ENCODE measurements at regions not wholly inside any gene's neighbourhood (a gene's known extent, or its start where the extent isn't known, plus 50 kb on each side); places are given as distances from the start of the nearest gene placed in this dataset.

DNA sequence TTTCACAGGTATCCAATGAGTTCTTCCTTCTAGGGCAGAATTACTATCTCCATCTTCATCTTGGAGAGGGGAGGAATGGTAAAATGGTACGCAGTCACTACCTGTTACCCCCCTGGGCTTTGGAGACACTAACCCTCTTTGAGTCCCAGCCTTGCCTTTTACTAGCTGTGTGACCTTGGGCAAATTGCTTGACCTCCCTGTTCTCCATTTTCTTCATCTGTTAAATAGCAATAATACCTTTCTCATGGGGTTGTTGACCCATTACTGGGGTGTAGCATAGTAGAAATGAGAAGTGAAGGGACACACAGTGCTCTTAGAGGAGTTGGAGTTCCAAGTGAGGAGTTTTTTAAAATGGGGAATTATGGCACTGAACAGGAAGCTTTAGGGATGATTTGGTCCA, 324.7 kb downstream of the FOXL1 start:
- no peak overlapping the region for H3K27ac Mint-ChIP-seq
- H3K4me3 Mint-ChIP-seq = no peak overlapping the region
- H3K27ac ChIP-seq (ENCODE audit: low read depth, low read length) = no peak overlapping the region
- no peaks in the 10 kb centered on the region for H3K36me3 ChIP-seq (ENCODE audit: control insufficient read depth, insufficient read depth, low read length)
- no peak for DNase-seq
- no peaks in the 10 kb centered on the region for H3K4me1 ChIP-seq (ENCODE audit: control insufficient read depth, insufficient read depth, low read length)
- TF ChIP-seq, protein P1, sequence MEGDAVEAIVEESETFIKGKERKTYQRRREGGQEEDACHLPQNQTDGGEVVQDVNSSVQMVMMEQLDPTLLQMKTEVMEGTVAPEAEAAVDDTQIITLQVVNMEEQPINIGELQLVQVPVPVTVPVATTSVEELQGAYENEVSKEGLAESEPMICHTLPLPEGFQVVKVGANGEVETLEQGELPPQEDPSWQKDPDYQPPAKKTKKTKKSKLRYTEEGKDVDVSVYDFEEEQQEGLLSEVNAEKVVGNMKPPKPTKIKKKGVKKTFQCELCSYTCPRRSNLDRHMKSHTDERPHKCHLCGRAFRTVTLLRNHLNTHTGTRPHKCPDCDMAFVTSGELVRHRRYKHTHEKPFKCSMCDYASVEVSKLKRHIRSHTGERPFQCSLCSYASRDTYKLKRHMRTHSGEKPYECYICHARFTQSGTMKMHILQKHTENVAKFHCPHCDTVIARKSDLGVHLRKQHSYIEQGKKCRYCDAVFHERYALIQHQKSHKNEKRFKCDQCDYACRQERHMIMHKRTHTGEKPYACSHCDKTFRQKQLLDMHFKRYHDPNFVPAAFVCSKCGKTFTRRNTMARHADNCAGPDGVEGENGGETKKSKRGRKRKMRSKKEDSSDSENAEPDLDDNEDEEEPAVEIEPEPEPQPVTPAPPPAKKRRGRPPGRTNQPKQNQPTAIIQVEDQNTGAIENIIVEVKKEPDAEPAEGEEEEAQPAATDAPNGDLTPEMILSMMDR (conservative IDR thresholded peaks at IDR 0.05) = no peak
- H3K9ac ChIP-seq (ENCODE audit: extremely low read depth, low read length, poor library complexity, severe bottlenecking) = no peak overlapping the region
- no peak overlapping the region for H3K4me3 ChIP-seq (ENCODE audit: low read length)
- H3K9me3 Mint-ChIP-seq = no peaks in the 10 kb centered on the region
- 91% methylated on average over 1 of the region's 1 CpG; no CpG with 5 or more reads in 1 of the 2 experiments for WGBS, 2 experiments (ENCODE audit: insufficient coverage in 1 of 2, insufficient read length in 1 of 2)
- peaks cover 5% of the 10 kb centered on the region for H3K27me3 Mint-ChIP-seq (ENCODE audit: insufficient read depth)
- H3K9me3 ChIP-seq (ENCODE audit: control insufficient read depth, low read length) = no peaks in the 10 kb centered on the region
- H3K27me3 ChIP-seq (ENCODE audit: control insufficient read depth, insufficient read depth, low read length, poor library complexity, severe bottlenecking) = no peaks in the 10 kb centered on the region
- H3K4me1 Mint-ChIP-seq = peaks cover 18% of the 10 kb centered on the region
- no peaks in the 10 kb centered on the region for H3K36me3 Mint-ChIP-seq (ENCODE audit: low read depth)

DNA sequence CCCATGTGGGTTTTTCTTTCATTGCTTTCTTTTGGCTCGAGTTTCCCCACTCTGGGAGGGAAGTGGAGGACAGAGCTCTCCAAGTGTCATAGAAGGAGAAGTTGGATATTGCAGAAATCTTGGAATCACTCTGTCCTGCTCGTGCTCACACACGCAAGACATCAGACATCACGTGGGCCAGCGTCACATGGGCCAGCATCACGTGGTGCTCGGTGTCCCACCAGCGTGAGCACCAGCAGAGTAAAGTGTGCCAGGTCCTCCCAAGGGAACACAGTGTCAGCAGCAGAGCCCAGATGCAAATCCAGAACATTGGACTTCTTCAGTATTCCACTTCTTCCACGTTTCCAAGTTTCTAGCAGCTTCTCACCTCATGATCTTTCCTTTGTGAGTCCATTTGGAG, 327.0 kb downstream of the FOXL1 start:
- TF ChIP-seq, protein P1 (conservative IDR thresholded peaks at IDR 0.05) = no peak
- Histone ChIP-seq H3K4me1 (ENCODE audit: control insufficient read depth, insufficient read depth, low read length) (no peaks in the 10 kb centered on the region), H3K9me3 (ENCODE audit: control insufficient read depth, low read length) (no peaks in the 10 kb centered on the region), H3K36me3 (ENCODE audit: control insufficient read depth, insufficient read depth, low read length) (no peaks in the 10 kb centered on the region), H3K27me3 (ENCODE audit: control insufficient read depth, insufficient read depth, low read length, poor library complexity, severe bottlenecking) (no peaks in the 10 kb centered on the region), H3K27ac (ENCODE audit: low read depth, low read length) (no peak overlapping the region), H3K4me3 (ENCODE audit: low read length) (no peak overlapping the region), H3K9ac (ENCODE audit: extremely low read depth, low read length, poor library complexity, severe bottlenecking) (no peak overlapping the region)
- H3K36me3 Mint-ChIP-seq (ENCODE audit: low read depth) = no peaks in the 10 kb centered on the region
- no peak overlapping the region for H3K4me3 Mint-ChIP-seq
- no peaks in the 10 kb centered on the region for H3K9me3 Mint-ChIP-seq
- no peak overlapping the region for H3K27ac Mint-ChIP-seq
- peaks cover 10% of the 10 kb centered on the region for H3K4me1 Mint-ChIP-seq
- 88 to 92% methylated on average over 9 of the region's 9 CpGs for WGBS, 2 experiments (ENCODE audit: insufficient coverage in 1 of 2, insufficient read length in 1 of 2)
- peaks cover 5% of the 10 kb centered on the region for H3K27me3 Mint-ChIP-seq (ENCODE audit: insufficient read depth)
- no peak for DNase-seq

DNA sequence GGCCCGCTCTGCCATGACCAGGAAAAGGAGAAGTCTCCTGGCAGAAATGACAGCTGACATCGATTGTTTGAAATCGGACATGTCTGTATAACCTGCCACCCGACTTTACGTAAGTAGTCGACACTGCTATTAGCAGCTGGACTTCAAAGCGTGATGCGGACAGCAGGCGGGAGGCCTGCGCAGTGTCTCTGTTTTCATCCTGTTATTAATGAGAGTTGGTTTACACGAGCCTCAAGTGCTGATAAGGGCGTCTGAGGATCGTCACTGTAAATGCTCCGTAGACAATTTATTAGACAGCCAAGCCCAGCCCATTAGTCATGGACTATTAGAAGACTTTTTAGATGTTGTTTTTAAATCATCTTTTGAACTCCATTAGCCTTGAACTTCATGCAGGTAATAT, 328.3 kb downstream of the FOXL1 start:
- H3K4me1 ChIP-seq (ENCODE audit: control insufficient read depth, insufficient read depth, low read length) = no peaks in the 10 kb centered on the region
- WGBS, 2 experiments (ENCODE audit: insufficient coverage in 1 of 2, insufficient read length in 1 of 2) = 95% methylated on average over 14 of the region's 14 CpGs
- H3K36me3 ChIP-seq (ENCODE audit: control insufficient read depth, insufficient read depth, low read length) = no peaks in the 10 kb centered on the region
- Mint-ChIP-seq H3K4me1 (peaks cover 10% of the 10 kb centered on the region), H3K27me3 (ENCODE audit: insufficient read depth) (peaks cover 5% of the 10 kb centered on the region), H3K27ac (no peak overlapping the region), H3K36me3 (ENCODE audit: low read depth) (no peaks in the 10 kb centered on the region), H3K9me3 (no peaks in the 10 kb centered on the region), H3K4me3 (no peak overlapping the region)
- no peak for DNase-seq
- H3K27me3 ChIP-seq (ENCODE audit: control insufficient read depth, insufficient read depth, low read length, poor library complexity, severe bottlenecking) = no peaks in the 10 kb centered on the region
- no peak overlapping the region for H3K9ac ChIP-seq (ENCODE audit: extremely low read depth, low read length, poor library complexity, severe bottlenecking)
- no peak overlapping the region for H3K4me3 ChIP-seq (ENCODE audit: low read length)
- no peak overlapping the region for H3K27ac ChIP-seq (ENCODE audit: low read depth, low read length)
- H3K9me3 ChIP-seq (ENCODE audit: control insufficient read depth, low read length) = no peaks in the 10 kb centered on the region
- TF ChIP-seq, protein P1 (conservative IDR thresholded peaks at IDR 0.05) = no peak

Data from endodermal cell (in vitro differentiated cells).